HG03139 (cell line): ENCODE measurements at regions not wholly inside any gene's neighbourhood (a gene's known extent, or its start where the extent isn't known, plus 50 kb on each side); places are given as distances from the start of the nearest gene placed in this dataset.

Experiments
- ATAC-seq: cut with Tn5 transposase; IDR thresholded peaks from one replicate; pipeline ENCODE4 v1.9.1; 2021; ENCODE audit not compliant: unreplicated experiment

DNA sequence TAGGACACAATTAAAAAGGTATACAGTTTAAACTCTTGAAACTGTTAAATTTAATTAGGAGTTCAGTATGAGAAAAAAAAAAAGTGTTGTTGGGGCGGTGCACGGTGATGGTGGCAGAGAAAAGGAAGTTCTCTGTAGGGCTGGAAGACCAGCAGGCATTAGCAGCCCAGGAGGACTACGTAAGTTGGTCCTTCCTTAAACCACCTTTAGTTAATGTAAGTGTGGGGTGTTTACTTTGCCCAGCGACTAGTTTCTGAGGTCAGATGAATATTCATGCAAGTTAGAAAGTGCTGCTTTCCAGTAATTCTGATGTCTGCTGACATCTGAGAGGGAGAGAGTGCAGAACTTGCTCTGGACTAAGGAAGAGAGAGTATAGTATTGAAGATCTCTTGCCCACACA lies 54.9 kb downstream of the NKX2-1 start:
- no peak for ATAC-seq

DNA sequence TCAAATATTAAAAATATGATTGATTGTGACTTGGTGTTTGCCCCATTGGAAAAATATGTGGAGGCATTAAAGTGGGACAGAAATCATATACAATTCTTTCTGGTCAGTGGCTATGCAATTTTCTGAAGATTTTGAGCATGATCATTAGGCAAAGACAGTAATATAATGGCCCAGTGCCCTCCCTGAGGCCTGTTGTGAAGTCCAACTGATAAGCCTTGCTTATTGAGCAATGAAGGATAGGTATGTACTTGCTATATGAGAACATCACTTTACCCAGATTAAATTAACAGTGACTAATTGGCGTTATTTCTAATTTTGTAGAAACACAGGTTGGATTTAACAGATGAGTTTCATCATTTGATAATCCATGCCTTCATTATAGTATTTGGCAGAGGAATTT lies 57.1 kb downstream of the NKX2-1 start:
- ATAC-seq: no peak

DNA sequence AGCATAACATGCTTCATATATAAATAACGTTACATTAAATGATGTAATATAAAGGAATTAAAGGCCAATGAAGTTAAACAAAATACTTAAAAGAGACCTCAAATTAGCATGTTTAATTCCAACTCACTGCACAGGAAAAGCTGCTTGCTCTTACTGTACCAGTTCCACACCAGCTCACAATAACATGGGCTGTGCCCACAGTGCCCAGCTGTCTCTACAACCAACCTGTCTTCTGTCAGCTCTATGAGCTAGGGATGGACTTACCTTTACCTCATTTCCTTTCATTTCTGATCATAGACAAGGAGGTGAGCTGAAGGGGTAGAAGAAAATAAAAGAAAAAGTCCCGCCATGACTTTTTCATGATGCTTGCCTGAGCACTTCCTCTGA lies 64.8 kb downstream of the NKX2-1 start:
- no peak for ATAC-seq

DNA sequence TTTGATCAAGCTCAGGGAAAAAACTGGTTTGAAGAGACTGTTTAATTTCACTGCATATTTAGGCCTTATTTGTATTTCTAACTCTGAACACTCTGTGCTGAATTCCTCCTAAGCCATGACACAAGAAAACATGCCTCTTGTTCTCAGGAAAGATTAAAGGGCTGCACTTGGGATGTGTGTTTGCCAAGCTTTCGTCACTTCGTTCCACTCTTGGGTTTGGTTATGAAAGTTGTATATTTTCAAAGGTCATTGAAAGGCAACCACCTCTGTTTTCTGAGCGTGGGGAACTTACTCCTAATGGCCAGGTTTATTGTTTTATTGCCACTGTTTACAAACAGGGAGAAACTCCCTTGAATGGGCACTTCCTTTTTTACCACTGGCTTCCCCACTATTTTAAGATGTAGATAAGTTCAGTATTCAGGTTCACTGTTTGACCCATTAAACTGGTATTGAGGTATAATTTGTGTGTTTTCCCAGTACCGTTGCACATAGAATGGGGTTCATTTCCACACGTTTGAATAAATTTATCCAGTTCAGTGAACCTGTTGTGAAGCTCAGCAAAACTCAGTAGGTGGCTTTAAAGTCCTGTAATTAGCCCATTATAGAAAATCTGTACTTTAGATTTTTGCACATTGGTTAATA lies 65.3 kb downstream of the NKX2-1 start:
- ATAC-seq: no peak

DNA sequence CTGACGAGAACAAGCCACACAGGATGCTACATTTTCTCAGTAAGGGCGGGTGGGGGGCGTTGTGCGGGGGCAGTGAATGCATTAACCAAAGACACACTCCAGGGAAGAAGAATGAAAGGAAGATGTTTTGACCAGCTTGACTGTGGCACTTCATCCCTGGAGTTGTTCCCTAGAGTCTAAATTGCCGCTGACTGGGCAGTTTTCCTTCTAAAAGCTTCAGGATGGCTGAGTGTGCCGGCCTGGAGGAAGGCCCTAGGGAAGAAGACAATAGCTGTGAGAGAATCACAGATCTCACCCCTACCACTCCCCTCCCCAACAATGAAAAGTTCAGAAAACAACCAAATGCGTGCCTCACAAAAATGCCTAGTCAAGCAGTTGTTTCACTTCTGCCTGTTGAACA lies 67.2 kb downstream of the NKX2-1 start:
- ATAC-seq: no peak

DNA sequence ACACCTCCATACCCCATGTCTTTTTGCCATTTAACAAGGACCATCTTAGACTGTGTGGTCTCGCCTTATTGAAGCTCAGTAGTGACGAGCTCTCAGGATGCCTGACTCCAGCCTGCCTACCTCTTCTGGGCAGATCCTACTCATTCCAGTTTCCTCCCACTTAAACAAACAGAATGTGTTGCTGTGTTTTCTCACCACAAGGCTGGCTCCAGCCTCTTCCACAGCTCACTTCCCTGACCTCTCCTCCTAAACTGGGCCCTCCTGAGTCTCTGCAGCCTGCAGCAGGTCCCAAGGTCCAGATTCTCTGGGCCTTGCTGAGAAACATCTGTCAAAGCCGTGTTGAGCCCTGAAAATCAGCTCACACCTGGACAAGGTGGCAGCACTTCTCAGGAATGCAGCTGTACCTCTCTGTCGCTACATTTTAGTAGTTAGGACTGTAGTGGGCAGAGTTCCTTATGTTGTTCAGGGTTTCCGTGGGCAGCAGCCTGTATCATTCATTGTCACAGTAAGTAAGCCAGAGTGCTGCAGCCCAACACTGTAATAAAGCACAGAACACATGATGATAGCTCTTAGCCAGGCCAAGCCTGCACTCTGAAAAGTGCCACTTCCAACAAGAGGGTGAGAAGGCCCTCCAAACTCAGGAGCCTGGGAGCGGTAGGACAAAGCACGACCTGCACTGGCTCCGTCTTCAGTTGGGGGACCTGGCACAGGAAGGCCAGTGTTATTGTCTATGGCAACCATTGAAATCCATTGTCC lies 68.5 kb downstream of the NKX2-1 start:
- no peak for ATAC-seq

DNA sequence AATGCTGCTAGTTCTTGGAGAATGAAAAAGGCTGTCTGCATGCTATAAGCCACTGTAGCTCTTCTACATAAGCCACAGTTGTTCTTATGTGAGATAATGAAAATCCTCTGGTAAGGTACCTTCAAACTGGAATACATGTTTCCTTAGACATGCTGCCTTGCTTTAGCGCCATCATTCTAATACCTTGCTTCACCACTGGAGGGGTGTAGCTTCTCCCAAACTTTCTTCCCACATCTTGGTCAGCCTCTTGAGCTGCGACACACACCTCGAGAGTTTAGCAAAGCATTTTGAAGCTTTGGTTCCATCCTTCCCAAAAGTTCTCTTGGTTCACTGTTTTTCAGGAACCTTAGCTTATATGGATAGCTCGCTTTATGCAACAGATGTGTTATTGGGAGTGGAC lies 69.5 kb downstream of the NKX2-1 start:
- no peak for ATAC-seq

DNA sequence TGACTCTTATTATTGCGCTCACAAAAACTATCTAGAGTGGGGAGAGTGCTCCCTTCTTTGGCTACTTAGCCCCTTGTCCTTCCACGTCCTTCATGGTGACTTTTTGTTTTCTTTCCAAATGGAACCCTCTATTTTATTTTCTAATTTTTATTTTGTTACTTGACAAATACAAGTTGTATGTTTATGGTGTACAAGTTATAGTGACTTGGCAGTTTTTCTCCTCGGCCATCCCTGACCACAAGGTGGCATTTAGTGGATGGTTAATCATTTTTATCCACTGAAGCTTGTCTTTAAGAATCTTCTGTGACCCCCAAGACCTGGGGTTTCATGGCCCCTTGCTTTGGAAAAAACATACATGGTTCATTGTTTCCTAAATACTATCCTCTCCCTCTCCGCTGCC lies 70.1 kb downstream of the NKX2-1 start:
- ATAC-seq: no peak

DNA sequence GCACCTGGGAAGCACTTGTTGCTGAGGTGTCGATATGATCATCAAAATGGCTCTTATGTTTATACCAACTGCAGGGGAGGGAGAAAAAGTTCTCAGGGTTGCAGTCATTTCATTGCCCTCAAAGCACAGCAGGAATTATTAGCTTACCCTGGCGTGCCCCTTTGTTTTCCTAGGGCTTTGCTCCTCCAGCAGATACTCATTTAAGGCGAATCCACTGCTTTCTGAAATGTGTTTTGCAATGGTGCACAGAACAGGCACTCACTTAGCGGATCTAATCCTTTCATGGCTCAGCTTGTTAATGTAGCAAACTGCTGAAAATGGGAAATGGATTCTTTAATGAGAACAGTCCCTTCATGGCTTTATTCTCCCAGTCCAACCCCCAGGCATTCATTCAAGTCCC lies 76.7 kb downstream of the NKX2-1 start:
- no peak for ATAC-seq

DNA sequence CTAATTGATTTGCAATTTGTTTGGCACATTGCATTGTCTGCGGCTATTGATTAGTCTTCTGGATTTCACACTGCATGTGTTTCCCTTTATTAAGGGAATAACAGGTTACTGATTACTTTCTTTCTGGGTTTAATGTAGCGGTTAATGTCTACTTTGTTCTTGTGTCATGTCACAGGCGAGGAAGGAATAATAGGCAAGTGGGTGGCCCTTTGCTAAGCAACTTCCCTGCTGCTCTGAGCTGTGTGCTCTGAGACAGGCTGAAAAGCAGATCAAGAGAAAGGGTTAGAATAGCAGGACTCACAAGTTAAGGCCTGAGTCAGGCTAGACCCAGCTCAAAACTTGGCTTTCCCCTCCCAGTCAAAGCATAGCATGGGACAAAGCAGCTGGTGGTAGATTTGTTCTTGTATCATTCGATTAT lies 77.2 kb downstream of the NKX2-1 start:
- ATAC-seq: no peak

DNA sequence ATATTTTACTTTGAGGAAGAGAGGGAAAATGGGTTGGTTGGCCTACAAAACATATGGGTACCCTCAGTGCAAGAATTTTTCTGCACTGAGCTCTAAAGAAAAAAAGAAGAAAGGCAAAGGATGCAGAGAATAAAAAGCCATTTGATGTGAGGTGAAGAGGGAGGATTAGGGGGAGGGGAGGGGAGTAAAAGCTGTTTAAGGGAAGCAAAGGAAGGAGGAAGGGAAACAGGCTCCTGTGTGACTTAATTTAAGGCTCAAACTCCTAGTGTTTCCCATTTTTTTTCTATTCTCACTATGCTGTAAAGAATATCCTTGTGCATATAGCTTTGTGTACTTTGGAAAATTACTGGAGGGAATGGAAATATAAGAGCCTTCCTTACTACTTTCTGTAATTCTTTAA lies 78.7 kb downstream of the NKX2-1 start:
- no peak for ATAC-seq

DNA sequence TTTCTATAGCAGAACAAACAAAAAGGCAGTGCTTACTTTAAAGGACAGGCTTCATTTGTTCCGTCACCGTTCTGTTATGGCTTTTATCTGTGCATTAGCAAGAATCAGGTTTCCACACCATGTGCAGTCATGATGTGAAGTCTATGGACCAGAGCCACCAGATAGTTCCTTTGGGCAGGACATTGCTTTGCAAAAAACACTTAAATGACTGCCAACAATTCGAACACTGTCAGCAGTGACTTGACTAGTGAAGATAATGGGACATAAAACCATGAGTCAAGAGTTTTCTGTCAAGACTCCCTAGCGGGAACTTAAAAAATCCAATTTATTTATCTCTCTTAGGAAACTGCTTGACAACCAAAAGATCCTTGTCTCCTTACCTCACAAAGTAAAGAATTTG lies 80.3 kb downstream of the NKX2-1 start:
- ATAC-seq: no peak

DNA sequence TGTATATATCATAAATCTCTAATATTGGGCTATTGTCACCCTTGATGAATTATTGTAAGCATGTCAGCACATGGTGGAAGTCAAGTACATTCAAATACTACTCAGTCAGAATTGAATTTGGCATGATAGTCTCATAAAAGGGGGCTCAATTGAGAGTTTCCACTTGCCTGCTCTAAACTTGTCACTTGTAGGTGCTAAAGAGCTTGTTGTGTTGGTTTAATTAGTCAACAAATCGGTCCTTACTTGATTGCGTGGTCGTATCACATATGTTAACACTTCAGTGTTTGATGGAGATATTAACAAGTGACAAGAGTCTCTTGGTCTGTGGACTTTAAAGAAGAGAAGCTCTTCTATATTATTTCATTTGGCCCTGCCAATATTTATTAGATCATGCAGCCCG lies 81.1 kb downstream of the NKX2-1 start:
- ATAC-seq: no peak

DNA sequence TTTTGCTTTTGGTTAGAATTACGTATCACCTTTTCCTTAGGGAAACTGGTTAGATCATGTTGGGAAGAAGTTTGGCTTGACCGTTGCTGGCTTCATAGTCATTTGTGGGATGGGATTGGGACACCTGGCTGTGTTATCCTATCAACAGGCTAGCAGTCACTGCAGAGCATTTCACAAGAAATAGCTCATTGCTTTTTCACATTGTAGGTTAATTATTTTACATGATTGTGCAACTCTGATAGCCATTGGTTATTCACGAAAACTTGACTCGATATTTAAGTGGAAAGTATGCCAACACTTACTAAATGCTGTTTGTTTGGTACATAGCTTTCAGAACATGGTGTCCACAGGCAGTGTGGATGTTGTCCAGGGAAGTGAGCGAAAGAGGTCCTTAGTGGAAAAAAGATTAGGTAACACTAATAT lies 89.4 kb downstream of the NKX2-1 start:
- no peak for ATAC-seq

DNA sequence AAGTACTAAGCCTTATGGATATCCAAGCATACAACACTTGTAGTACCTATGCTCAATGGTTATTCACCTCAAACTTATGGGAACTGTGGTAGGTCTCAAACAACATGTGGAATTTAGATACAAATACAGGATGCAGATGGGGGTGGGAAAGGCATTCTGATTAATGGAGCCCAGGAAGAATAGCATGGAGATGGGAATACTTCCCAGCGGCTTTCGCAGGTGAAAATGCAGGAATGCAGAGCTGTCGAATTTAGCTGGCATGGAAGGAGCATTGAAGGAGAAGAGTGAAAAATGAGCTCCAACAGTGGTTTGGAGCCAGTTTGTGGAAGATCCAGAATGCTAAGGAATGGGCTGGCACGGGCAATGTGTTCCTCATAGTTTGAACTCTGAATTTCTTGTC lies 89.9 kb downstream of the NKX2-1 start:
- no peak for ATAC-seq

DNA sequence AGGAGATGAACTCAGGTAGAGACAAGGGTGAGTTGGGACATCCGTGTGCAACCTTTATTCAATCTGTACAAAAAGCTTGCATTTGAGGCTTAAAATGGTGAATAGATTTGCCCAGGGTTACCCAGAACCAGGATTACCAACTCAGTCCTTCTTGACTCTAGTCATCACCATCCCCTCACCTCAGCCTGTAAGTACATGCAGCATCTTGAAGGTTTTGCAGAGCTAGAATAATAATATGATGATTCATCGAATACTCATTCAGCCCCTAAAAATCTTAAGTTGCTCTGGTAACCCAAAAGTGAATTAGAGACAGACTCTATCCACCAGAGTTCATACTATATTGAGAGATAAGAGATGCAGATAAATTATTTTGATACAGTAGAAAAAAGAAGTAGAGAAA lies 90.3 kb downstream of the NKX2-1 start:
- ATAC-seq: no peak

DNA sequence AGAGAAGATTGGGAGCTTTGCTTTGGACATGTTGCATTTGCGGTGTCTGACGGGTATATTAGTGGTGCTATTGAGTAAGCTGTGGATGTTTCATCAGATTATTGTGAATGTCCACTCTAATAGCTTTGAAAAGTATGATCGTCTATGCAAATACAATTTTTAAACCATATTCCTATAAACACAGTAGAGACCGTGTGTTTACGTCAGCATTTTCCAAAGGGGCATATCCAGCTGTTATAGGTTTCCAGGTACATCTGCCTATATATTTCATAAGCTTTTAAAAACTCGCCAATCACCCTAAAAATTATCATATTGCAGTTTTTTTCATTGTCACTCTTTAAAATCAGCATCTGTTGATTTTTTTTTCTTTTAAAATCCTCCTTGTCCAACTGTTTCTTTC lies 91.7 kb downstream of the NKX2-1 start:
- no peak for ATAC-seq

DNA sequence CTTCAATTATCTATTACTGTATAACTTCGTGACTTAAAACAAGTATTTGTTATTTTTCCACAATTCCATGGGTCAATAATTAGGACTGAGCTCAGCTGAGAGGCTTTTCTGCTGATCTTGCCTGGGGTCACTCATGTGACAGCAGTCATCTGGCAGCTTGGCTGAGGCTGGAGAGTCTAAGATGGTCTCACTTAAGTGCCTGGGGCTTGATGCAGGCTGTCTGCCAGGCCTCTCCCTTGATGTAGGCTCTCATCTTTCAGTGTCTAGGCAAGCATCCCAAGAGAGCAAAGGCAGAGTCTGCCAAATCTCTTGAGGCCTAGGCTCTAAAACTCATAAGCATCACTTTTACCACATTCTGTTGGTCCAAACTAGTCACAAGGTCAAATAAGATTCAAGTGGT lies 93.2 kb downstream of the NKX2-1 start:
- no peak for ATAC-seq

DNA sequence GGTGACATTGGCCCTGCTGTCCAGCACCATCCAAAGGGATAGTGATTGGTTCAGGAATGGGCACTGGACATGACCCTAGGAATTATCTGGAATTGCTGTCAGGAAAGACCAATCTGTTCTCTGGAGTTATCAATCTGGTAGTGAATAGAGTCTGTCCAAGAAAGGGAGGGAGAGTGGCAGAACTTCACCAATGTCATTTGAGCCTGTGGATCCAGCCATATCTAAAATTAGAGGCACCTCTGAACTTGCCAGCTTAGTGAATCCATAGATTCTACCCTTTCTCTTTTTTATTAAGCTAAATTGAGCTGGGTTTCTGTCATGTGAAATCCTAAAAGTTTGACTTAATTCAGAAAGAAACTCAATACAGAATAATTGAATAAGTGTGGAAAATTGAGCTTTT lies 93.9 kb downstream of the NKX2-1 start:
- ATAC-seq: no peak

DNA sequence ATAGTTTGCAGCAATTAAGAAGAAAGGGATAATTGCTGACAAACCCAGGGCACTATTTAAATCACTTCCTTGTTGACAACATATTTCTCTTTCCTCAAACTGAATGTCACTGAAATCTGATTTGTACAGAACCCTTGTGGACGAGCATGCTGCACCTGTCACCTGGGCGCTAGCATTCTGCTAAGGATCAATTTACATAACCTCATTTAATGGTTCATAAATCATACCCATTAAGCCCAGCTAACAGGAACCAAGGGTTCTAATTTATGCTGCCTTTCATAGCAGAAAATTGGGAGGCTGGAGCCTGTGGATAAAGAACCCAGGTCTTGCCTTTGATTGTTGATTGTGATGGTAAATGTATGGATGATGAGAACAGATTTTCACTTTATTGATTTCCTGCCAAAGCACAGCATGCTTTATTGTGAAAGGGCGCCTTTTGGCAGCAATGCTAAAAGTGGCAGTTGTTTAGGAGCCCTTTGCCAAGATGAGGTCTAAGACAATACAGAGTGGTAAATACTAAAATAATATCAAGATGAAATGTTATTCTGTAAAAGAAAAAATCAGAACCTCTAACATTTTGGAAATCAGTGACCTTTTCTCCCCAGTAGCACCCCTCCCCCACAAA lies 95.4 kb downstream of the NKX2-1 start:
- no peak for ATAC-seq

DNA sequence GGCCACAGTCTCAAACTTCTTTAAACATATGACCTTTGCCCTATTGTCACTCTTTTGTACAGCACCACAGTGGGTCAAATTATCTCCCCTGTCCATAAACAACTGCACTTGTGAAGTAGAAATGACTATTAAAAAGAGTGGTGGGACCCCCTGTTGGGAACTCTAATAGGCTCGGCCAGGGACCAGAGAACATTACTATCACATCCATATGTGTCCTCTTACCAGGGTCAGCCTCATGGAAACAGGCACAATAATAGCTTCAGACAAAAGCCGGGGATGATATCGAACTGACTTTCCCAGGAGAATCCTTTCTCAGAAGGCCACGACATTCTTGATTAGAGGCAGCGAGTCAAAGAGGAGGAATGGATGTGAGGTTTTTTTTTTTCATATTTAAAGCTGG lies 96.6 kb downstream of the NKX2-1 start:
- no peak for ATAC-seq

DNA sequence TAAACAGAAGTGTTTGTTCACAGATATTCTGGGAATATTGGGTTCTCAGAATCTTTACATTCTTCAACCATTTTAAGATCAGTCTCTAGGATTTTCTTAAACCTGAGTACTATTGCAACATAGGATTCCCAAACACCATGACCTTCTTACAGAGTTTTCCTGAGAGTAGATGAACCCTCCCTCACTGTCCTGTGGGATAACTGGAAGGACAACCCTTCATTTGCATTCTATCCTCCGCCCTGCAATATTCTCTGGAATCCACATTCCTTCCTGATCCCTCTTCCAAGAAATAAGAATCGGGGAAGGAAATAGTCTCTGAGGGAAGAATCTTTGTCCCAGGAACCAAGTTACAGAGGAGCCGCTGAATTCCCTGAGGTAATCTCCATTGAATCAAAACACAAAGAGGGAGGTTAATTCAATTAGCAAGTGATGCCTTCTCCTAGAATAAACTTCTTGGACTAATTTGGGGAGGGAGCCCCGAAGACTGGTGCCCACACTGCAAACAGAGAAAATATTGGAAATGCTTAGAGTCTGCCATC lies 99.8 kb upstream of the MBIP start:
- ATAC-seq: no peak
